Upper lobe of left lung (tissue), 6 donors: ENCODE measurements at regions not wholly inside any gene's neighbourhood (a gene's known extent, or its start where the extent isn't known, plus 50 kb on each side); places are given as distances from the start of the nearest gene placed in this dataset.

Experiments used
- ATAC-seq, 2 donors: fragments of 200-7000 bp; cut with Tn5 transposase; one replicate each; pipeline ENCODE4 v1.9.1; 2022; ENCODE audit warnings: mild to moderate bottlenecking in 2 of 2, moderate library complexity in 2 of 2; ENCODE audit not compliant: low FRiP score in 2 of 2
- DNase-seq, 2 donors: peaks; one replicate each; pipeline ENCODE4 v3.0.0-alpha.2; 2019 to 2020
- H3K27ac ChIP-seq, 4 donors: fragments of 200-600 bp; sonication (generic); one replicate each; pipeline ENCODE4 v1.5.1; 2016 to 2019
- H3K27me3 ChIP-seq, 4 donors: fragments of 200-600 bp; sonication (generic); one replicate each; pipeline ENCODE4 v1.5.1; 2017 to 2019
- H3K36me3 ChIP-seq, 4 donors: fragments of 200-600 bp; sonication (generic); one replicate each; pipeline ENCODE4 v1.5.1; 2016 to 2019
- H3K4me1 ChIP-seq, 4 donors: fragments of 200-600 bp; sonication (generic); one replicate each; pipeline ENCODE4 v1.5.1; 2018 to 2019
- H3K4me3 ChIP-seq, 4 donors: fragments of 200-600 bp; sonication (generic); one replicate each; pipeline ENCODE4 v1.5.1; 2017 to 2019; ENCODE audit warnings: mild to moderate bottlenecking in 2 of 4, moderate library complexity in 1 of 4
- H3K9me3 ChIP-seq, 4 donors: fragments of 200-600 bp; sonication (generic); one replicate each; pipeline ENCODE4 v1.5.1; 2018 to 2019
- EP300 ChIP-seq, 4 donors: sonication (generic); formaldehyde crosslinking; IDR thresholded peaks; one replicate each; pipeline ENCODE4 v1.5.1; 2017; ENCODE audit warnings: antibody characterized with exemption in 4 of 4, control low read depth in 2 of 4
- POLR2A ChIP-seq, 4 donors: fragments of 450-650 bp; IDR thresholded peaks; one replicate each; pipeline ENCODE4 v1.5.1; 2016 to 2017; ENCODE audit warnings: antibody characterized with exemption in 4 of 4, mild to moderate bottlenecking in 2 of 4
- POLR2AphosphoS5 ChIP-seq, 2 donors: sonication (generic); formaldehyde crosslinking; IDR thresholded peaks; one replicate each; pipeline ENCODE4 v1.5.1; 2017; ENCODE audit warnings: antibody characterized with exemption in 2 of 2
- WGBS, 2 donors: methylation state at CpG; one replicate each; pipeline ENCODE4 v1.1.5; 2017 to 2018; 5-methylcytosine and 5-hydroxymethylcytosine counted together
- TF ChIP-seq, protein P1 (sequence below), 6 experiments: fragments of 450-650 bp in 4 of 6; fragments of 200-600 bp in 2 of 6; sonication (generic) in 2 of 6; IDR thresholded peaks; one replicate each; pipeline ENCODE4 v1.5.1; 2016 to 2019; ENCODE audit warnings: antibody characterized with exemption in 6 of 6
- donor health status: DM: no; HTN: no; CAD: no; lungs with moderate emphysema.
- donor health status: DM: no; HTN: yes; CAD: no; lungs with severe emphysema.

DNA sequence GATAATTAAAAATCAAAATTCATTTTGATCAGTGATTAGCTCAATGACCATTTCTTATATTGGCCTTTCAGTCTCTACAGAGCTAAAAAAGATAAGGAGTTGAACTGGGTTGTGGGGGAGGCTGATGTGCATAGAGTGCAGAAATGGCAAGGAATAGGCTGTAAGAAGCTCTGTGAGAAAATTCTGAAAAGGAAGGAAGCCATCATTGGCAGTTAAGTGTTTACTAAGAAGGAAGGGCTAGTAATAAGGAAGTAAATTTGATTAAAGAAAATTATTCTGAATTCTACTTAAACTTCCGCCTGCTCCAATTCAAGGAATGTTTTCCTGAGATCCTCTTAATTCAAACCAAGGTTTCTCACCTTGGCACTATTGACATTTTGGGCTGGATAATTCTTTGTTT lies 187.5 kb downstream of the MZT1 start:
- no peak for ATAC-seq
- DNase-seq = no peak
- no peaks in the 10 kb centered on the region for H3K9me3 ChIP-seq
- no peak overlapping the region for H3K4me3 ChIP-seq
- no peaks in the 10 kb centered on the region for H3K27me3 ChIP-seq
- WGBS, 2 donors = 13 to 21% methylated on average over 1 of the region's 1 CpG
- no peak for TF ChIP-seq POLR2A (IDR thresholded peaks at IDR 0.05)
- TF ChIP-seq, protein P1, sequence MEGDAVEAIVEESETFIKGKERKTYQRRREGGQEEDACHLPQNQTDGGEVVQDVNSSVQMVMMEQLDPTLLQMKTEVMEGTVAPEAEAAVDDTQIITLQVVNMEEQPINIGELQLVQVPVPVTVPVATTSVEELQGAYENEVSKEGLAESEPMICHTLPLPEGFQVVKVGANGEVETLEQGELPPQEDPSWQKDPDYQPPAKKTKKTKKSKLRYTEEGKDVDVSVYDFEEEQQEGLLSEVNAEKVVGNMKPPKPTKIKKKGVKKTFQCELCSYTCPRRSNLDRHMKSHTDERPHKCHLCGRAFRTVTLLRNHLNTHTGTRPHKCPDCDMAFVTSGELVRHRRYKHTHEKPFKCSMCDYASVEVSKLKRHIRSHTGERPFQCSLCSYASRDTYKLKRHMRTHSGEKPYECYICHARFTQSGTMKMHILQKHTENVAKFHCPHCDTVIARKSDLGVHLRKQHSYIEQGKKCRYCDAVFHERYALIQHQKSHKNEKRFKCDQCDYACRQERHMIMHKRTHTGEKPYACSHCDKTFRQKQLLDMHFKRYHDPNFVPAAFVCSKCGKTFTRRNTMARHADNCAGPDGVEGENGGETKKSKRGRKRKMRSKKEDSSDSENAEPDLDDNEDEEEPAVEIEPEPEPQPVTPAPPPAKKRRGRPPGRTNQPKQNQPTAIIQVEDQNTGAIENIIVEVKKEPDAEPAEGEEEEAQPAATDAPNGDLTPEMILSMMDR (IDR thresholded peaks at IDR 0.05) = no peak
- no peak for TF ChIP-seq POLR2AphosphoS5 (IDR thresholded peaks at IDR 0.05)
- no peak for TF ChIP-seq EP300 (IDR thresholded peaks at IDR 0.05)
- H3K4me1 ChIP-seq = no peaks in the 10 kb centered on the region
- H3K27ac ChIP-seq = no peak overlapping the region
- H3K36me3 ChIP-seq = no peaks in the 10 kb centered on the region

DNA sequence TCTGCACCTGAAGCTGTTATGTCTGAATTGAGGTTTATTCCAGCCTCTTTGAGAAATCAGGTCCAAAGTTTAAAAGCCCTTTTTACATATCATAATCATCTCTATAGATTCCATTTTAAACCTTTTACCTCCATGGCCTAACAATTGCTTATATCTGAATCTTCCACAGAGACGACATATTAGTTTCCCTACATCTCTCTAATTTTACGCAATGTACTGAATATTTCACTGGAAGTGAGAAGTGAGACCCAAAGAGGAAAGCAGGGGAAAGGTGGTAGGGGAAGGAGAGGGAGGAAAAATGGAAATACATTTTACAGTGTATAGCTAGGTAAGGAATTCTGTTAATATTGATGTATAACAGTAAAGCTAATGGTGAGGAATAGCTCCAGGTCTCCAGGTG lies 189.6 kb downstream of the MZT1 start:
- no peak overlapping the region for H3K27ac ChIP-seq
- DNase-seq = no peak
- TF ChIP-seq POLR2AphosphoS5 (IDR thresholded peaks at IDR 0.05) = no peak
- TF ChIP-seq, protein P1 (IDR thresholded peaks at IDR 0.05) = no peak
- no peak for TF ChIP-seq EP300 (IDR thresholded peaks at IDR 0.05)
- no peak for TF ChIP-seq POLR2A (IDR thresholded peaks at IDR 0.05)

DNA sequence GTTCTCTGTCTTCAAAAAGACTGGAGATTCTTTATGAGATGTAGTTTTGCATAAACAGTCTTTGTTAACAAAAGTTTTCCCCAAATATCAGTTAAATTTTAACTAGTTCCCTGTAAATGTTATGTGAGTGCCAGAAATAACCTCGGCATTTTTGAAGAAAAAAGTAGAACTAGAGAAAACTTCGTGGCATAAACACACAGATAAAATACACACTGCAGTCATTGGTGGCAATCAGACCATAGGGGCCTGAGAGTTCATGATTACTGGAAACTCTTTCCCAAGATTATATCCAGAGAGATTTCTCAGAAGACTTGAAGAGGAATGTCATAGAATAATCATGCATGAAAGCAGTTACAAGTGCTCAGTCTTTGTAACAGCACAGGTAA lies 190.0 kb downstream of the MZT1 start:
- Histone ChIP-seq H3K27me3 (no peaks in the 10 kb centered on the region), H3K4me3 (peak overlapping the region in 1 of 4 donors; percentile 13), H3K9me3 (no peaks in the 10 kb centered on the region), H3K36me3 (no peaks in the 10 kb centered on the region), H3K27ac (no peak overlapping the region), H3K4me1 (no peaks in the 10 kb centered on the region)
- ATAC-seq (no peak), DNase-seq (no peak)
- 49 to 56% methylated on average over 2 of the region's 2 CpGs for WGBS, 2 donors
- TF ChIP-seq POLR2AphosphoS5 (IDR thresholded peaks at IDR 0.05) (no peak), EP300 (IDR thresholded peaks at IDR 0.05) (no peak), POLR2A (IDR thresholded peaks at IDR 0.05) (no peak)
- TF ChIP-seq, protein P1 (IDR thresholded peaks at IDR 0.05) = no peak

More for the DNA sequence above, 189.6 kb downstream of the MZT1 start:
- Histone ChIP-seq H3K27me3 (no peaks in the 10 kb centered on the region), H3K36me3 (no peaks in the 10 kb centered on the region), H3K4me3 (no peak overlapping the region), H3K4me1 (no peaks in the 10 kb centered on the region), H3K9me3 (no peaks in the 10 kb centered on the region)
- 90 to 96% methylated on average over 2 of the region's 2 CpGs for WGBS, 2 donors
- ATAC-seq = no peak

DNA sequence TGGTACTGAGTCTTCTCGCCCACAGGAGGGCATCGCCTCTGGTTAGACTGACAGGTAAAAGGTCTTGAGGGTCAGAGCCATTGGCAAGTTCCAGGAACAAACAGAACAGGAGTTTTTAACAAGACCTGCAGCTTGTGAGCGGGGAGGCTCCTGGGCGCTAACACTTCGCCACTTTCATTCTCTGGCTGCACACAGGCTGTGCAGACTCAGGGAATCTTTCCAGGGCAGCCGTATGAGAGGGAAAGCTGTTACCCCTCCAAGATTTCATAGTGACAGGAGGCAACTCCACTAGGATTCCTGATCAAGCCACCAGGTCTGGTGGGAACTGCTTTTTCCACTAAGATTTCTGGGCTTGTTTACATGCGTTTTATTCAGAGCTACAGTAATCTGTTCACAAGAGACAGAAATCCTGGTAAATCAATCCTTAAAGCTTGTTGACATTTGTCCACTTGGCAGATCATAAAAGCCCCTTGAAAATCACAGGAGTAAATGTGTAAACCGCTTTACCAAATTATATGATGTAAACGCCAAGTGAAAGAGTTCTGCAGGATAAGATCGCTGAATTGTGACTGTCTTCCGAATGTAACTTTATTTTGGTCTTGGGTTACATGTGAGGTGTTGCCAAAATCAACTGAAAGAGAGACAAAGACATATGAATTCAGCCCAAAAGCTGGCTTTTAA lies 190.6 kb downstream of the MZT1 start:
- peak in 1 of 2 donors; percentile 19 for DNase-seq

More for the DNA sequence above, 190.6 kb downstream of the MZT1 start:
- Histone ChIP-seq H3K27ac (no peak overlapping the region), H3K9me3 (no peaks in the 10 kb centered on the region), H3K36me3 (no peaks in the 10 kb centered on the region), H3K4me1 (no peaks in the 10 kb centered on the region), H3K4me3 (peak overlapping the region in 2 of 4 donors; percentile 13), H3K27me3 (no peaks in the 10 kb centered on the region)
- TF ChIP-seq, protein P1 (IDR thresholded peaks at IDR 0.05) = no peak
- TF ChIP-seq POLR2A (IDR thresholded peaks at IDR 0.05) (no peak), POLR2AphosphoS5 (IDR thresholded peaks at IDR 0.05) (no peak), EP300 (IDR thresholded peaks at IDR 0.05) (no peak)
- no peak for ATAC-seq
- WGBS, 2 donors = 47 to 50% methylated on average over 9 to 11 of the region's 11 CpGs
